Left lung (tissue), 4 donors: ENCODE measurements at regions not wholly inside any gene's neighbourhood (a gene's known extent, or its start where the extent isn't known, plus 50 kb on each side); places are given as distances from the start of the nearest gene placed in this dataset.
"Not testable (repeated sequence)": the region's sequence is repeated elsewhere in the genome, so short reads cannot be mapped to it uniquely, and the experiment has no call there.

ENCODE experiments used
- ATAC-seq: fragments of 200-7000 bp; cut with Tn5 transposase; one replicate; pipeline ENCODE4 v1.9.1; 2020; ENCODE audit warnings: moderate library complexity
- DNase-seq, 4 donors: peaks; one replicate each; pipeline ENCODE4 v3.0.0-alpha.2; 2013 to 2020
- H3K27ac ChIP-seq, 2 donors: fragments of 200-600 bp; sonication (generic) in 1 of 2; one replicate each; pipeline versions ENCODE4 v1.5.0 to v1.8.0; 2020 to 2021
- H3K27me3 ChIP-seq, 2 donors: fragments of 200-600 bp; sonication (generic) in 1 of 2; one replicate each; pipeline versions ENCODE4 v1.5.0 to v1.8.0; 2020 to 2021
- H3K36me3 ChIP-seq, 2 donors: fragments of 200-600 bp; sonication (generic) in 1 of 2; one replicate each; pipeline versions ENCODE4 v1.5.0 to v1.8.0; 2020 to 2021
- H3K4me1 ChIP-seq, 2 donors: fragments of 200-600 bp; one replicate each; pipeline ENCODE4 v1.8.0; 2021
- H3K4me3 ChIP-seq, 2 donors: fragments of 200-600 bp; sonication (generic) in 1 of 2; one replicate each; pipeline versions ENCODE4 v1.5.0 to v1.8.0; 2020 to 2021; ENCODE audit warnings: mild to moderate bottlenecking in 1 of 2
- H3K9me3 ChIP-seq, 2 donors: fragments of 200-600 bp; sonication (generic) in 1 of 2; one replicate each; pipeline versions ENCODE4 v1.5.0 to v1.8.0; 2020 to 2021
- intact Hi-C, 2 donors: fragments of 100-400 bp; cut with DNase I; formaldehyde crosslinking; loops; one replicate each; pipeline versions ENCODE4 v1.11.2 to v1.14.2; 2022
- donor health status: DM: no; HTN: yes; CAD: no.
- donor health status: DM: no; HTN: no; CAD: no.

- intact Hi-C loops, H3K27me3 ChIP-seq, H3K36me3 ChIP-seq, ATAC-seq, H3K27ac ChIP-seq, H3K4me1 ChIP-seq, H3K4me3 ChIP-seq: not testable (repeated sequence)
- peak in 1 of 4 donors; percentile 24 for DNase-seq
- peaks cover 0 to 19% of the 10 kb centered on the region in 2 donors for H3K9me3 ChIP-seq
Measured at GRCh38 chr21:9972018-9972417, 549.4 kb upstream of the TPTE start.

GRCh38 chr21:9978371-9978770 is 543.0 kb upstream of the TPTE start:
- H3K27me3 ChIP-seq, H3K27ac ChIP-seq, intact Hi-C loops, H3K36me3 ChIP-seq, DNase-seq, H3K4me1 ChIP-seq, H3K4me3 ChIP-seq, ATAC-seq: not testable (repeated sequence)
- peaks cover 0 to 18% of the 10 kb centered on the region in 2 donors for H3K9me3 ChIP-seq

DNA sequence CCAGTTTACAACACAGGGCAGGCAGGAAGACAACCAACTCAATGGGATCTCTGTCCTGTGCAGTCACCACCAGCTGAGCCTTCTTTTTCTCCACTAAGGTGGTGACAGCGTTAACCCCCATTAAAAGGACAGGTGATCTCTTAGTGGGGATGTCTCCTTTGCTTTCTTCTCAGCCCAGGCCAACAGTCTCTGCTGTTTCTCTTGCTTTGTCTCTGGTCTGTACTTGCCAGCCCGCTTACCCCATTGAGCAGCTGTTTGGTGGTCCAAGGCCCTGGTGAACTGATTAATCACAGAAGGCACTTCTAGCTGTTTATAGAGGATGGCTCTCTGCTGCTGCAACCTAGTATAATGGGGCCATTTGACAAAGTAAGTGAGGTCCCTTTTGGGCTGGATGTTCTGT is 523.9 kb upstream of the TPTE start:
- H3K36me3 ChIP-seq, H3K27me3 ChIP-seq, H3K27ac ChIP-seq, DNase-seq, intact Hi-C loops, H3K4me1 ChIP-seq, ATAC-seq, H3K4me3 ChIP-seq: not testable (repeated sequence)
- H3K9me3 ChIP-seq = peaks cover 0 to 12% of the 10 kb centered on the region in 2 donors

DNA sequence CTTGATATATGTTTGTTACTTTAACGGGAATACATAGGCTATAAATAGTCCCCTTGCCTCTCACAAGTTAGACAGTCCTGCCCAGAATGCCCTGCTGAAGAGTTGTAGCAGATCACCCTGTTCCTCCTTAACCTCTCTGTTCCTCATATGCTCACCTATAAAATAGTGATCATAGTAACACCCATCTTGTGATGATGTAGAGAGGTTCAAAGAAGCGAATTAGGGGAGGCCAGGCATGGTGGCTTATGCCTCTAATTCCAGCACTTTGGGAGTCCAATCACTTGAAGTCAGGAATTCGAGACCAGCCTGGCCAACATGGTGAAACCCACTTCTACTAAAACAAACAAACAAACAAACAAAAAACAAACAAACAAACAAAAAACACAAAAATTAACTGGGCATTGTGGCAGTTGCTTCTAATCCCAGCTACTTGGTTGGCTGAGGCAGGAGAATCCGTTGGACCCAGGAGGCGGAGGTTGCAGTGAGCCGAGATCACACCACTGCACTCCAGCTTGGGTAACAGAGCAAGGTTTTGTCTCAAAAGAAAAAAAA is 518.5 kb upstream of the TPTE start:
- H3K27ac ChIP-seq, H3K27me3 ChIP-seq, DNase-seq, H3K4me3 ChIP-seq, intact Hi-C loops, H3K4me1 ChIP-seq, ATAC-seq, H3K36me3 ChIP-seq: not testable (repeated sequence)
- H3K9me3 ChIP-seq = peaks cover 0 to 29% of the 10 kb centered on the region in 2 donors

DNA sequence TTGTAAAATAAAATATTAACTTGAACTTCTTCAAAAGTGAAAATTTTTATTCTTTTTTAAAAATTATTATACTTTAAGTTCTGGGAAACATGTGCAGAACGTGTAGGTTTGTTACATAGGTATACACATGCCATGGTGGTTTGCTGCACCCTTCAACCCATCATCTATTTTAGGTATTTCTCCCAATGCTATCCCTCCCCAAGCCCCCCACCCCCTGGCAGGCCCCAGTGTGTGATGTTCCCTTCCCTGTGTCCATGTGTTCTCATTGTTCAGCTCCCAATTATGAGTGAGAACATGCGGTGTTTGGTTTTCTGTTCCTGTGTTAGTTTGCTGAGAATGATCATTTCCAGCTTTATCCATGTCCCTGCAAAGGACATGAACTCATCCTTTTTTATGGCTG is 515.6 kb upstream of the TPTE start:
- H3K4me1 ChIP-seq, H3K4me3 ChIP-seq, ATAC-seq, intact Hi-C loops, H3K27ac ChIP-seq, H3K27me3 ChIP-seq, H3K36me3 ChIP-seq: not testable (repeated sequence)
- peaks cover 0 to 36% of the 10 kb centered on the region in 2 donors for H3K9me3 ChIP-seq
- DNase-seq = peak in 1 of 4 donors; percentile 58

- H3K27me3 ChIP-seq, H3K4me1 ChIP-seq, intact Hi-C loops, ATAC-seq, H3K36me3 ChIP-seq, H3K27ac ChIP-seq, DNase-seq, H3K4me3 ChIP-seq: not testable (repeated sequence)
- peaks cover 4 to 33% of the 10 kb centered on the region in 2 donors for H3K9me3 ChIP-seq
Measured at GRCh38 chr21:10016991-10017390, 504.4 kb upstream of the TPTE start.

DNA sequence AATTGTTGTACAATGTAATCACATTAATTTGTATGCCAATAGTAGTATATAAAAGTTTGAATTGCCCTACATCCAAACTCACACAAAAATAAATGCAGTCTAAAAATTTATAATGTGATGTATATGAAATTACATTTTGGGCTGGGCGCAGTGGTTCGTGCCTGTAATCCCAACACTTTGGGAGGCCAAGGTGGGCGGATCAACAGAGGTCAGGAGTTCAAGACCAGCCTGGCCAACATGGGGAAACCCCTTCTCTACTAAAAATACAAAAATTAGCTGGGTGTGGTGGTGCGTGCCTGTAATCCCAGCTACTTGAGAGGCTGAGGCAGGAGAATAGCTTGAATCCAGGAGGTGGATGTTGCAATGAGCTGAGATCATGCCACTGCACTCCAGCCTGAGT is 503.6 kb upstream of the TPTE start:
- intact Hi-C loops, H3K4me3 ChIP-seq, ATAC-seq, H3K36me3 ChIP-seq, H3K27me3 ChIP-seq, H3K27ac ChIP-seq, H3K4me1 ChIP-seq: not testable (repeated sequence)
- H3K9me3 ChIP-seq = peaks cover 4 to 35% of the 10 kb centered on the region in 2 donors
- peak in 1 of 4 donors; percentile 29 for DNase-seq

- H3K27ac ChIP-seq, intact Hi-C loops, H3K4me3 ChIP-seq, H3K4me1 ChIP-seq, DNase-seq, ATAC-seq, H3K36me3 ChIP-seq, H3K27me3 ChIP-seq: not testable (repeated sequence)
- H3K9me3 ChIP-seq = peaks cover 0 to 40% of the 10 kb centered on the region in 2 donors
Measured at GRCh38 chr21:10021462-10021861, 499.9 kb upstream of the TPTE start.

DNA sequence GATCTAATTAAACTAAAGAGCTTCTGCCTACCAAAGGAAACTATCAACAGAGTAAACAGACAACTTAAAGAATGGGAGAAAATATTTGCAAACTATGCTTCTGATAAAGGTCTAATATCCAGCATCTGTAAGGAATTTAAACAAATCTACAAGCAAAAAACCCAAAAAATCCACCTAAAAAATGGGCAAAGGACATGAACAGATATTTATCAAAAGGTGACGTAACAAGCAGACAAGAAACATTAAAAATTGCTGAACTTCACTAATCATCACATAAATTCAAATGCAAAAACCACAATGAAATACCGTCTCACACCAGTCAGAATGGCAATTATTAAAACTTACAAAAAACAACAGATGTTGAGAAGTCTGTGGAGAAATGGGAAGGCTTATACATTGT is 498.6 kb upstream of the TPTE start:
- intact Hi-C loops, H3K27me3 ChIP-seq, DNase-seq, H3K27ac ChIP-seq, ATAC-seq, H3K36me3 ChIP-seq, H3K4me3 ChIP-seq, H3K4me1 ChIP-seq: not testable (repeated sequence)
- H3K9me3 ChIP-seq = peaks cover 0 to 35% of the 10 kb centered on the region in 2 donors
